Adrenal gland (tissue), 9 donors: ENCODE measurements at regions not wholly inside any gene's neighbourhood (a gene's known extent, or its start where the extent isn't known, plus 50 kb on each side); places are given as distances from the start of the nearest gene placed in this dataset.
"Not testable (repeated sequence)": the region's sequence is repeated elsewhere in the genome, so short reads cannot be mapped to it uniquely, and the experiment has no call there.

Experiments used
- DNase-seq, 7 donors: peaks; one replicate each; pipeline ENCODE4 v3.0.0-alpha.2; 2019 to 2020
- H3K27ac ChIP-seq, 5 donors: fragments of 200-600 bp; sonication (generic) in 4 of 5; 1 replicate in 3 of 5; 2 replicates in 2 of 5; pipeline versions ENCODE4 v1.5.1 to v1.8.0; 2016 to 2020; ENCODE audit warnings: mild to moderate bottlenecking in 1 of 5
- H3K27me3 ChIP-seq: fragments of 200-600 bp; 2 replicates; pipeline ENCODE4 v1.8.0; 2021
- H3K36me3 ChIP-seq, 2 donors: fragments of 200-600 bp; replicated peaks in 1 of 2; 1 replicate in 1 of 2; 2 replicates in 1 of 2; pipeline versions ENCODE4 v1.5.1 to v1.8.0; 2018 to 2022
- H3K4me1 ChIP-seq, 2 donors: fragments of 200-600 bp; replicated peaks in 1 of 2; 1 replicate in 1 of 2; 2 replicates in 1 of 2; pipeline versions ENCODE4 v1.5.1 to v1.8.0; 2018 to 2021
- H3K4me3 ChIP-seq, 4 donors: fragments of 200-600 bp; sonication (generic) in 3 of 4; one replicate each; pipeline ENCODE4 v1.5.1; 2016 to 2018
- H3K9me3 ChIP-seq, 3 donors: fragments of 200-600 bp; sonication (generic) in 1 of 3; replicated peaks in 1 of 3; 1 replicate in 2 of 3; 2 replicates in 1 of 3; pipeline versions ENCODE4 v1.5.1 to v1.8.0; 2016 to 2021
- CTCF ChIP-seq, 6 experiments: fragments of 450-650 bp in 4 of 6; fragments of 200-600 bp in 2 of 6; sonication (generic) in 1 of 6; IDR thresholded peaks; 1 replicate in 5 of 6; 2 replicates in 1 of 6; pipeline versions ENCODE4 v1.5.1 to v1.8.0; 2016 to 2021; ENCODE audit warnings: antibody characterized with exemption in 6 of 6, mild to moderate bottlenecking in 2 of 6, moderate library complexity in 1 of 6
- POLR2A ChIP-seq, 2 donors: fragments of 450-650 bp; IDR thresholded peaks; one replicate each; pipeline ENCODE4 v1.6.1; 2017; ENCODE audit warnings: antibody characterized with exemption in 2 of 2, mild to moderate bottlenecking in 2 of 2, moderate library complexity in 1 of 2
- WGBS, 4 donors: extraction: QIAGEN DNeasy Blood & Tissue Kit in 2 of 4; methylation state at CpG; one replicate each; pipeline versions ENCODE4 v1.1.5 to v1.1.7; 2013 to 2017; 5-methylcytosine and 5-hydroxymethylcytosine counted together
- intact Hi-C, 2 donors: fragments of 100-400 bp; cut with DNase I; formaldehyde crosslinking; loops; one replicate each; pipeline versions ENCODE4 v1.14.1 to v1.15.0; 2022 to 2023
- donor health status: healthy with polysubstance abuse.
- donor health status: Bipolar disorder and iron deficiency.
- donor health status: DM: yes; HTN: yes; CAD: no.
- donor health status: DM: no; HTN: no; CAD: no.
- donor health status: DM: no; HTN: no; CAD: no.

GRCh38 chr6:48986845-48987244 lies 476.2 kb downstream of the MMUT start:
- Histone ChIP-seq H3K27ac (no peak overlapping the region), H3K4me1 (no peaks in the 10 kb centered on the region), H3K36me3 (no peaks in the 10 kb centered on the region), H3K9me3 (no peaks in the 10 kb centered on the region), H3K27me3 (no peaks in the 10 kb centered on the region), H3K4me3 (no peak overlapping the region)
- WGBS, 4 donors = 85 to 94% (median 86%) methylated on average over 3 to 4 of the region's 4 CpGs
- intact Hi-C loops = no loop called here
- no peak for DNase-seq
- no peak for TF ChIP-seq POLR2A (IDR thresholded peaks at IDR 0.05)
- no peak for TF ChIP-seq CTCF (IDR thresholded peaks at IDR 0.05)

- Histone ChIP-seq H3K27ac (no peak overlapping the region), H3K9me3 (no peaks in the 10 kb centered on the region), H3K36me3 (no peaks in the 10 kb centered on the region), H3K27me3 (no peaks in the 10 kb centered on the region), H3K4me1 (no peaks in the 10 kb centered on the region), H3K4me3 (no peak overlapping the region)
- WGBS, 4 donors = 66 to 70% (median 70%) methylated on average over 2 of the region's 2 CpGs
- no peak for DNase-seq
- intact Hi-C loops = no loop called here
- TF ChIP-seq CTCF (IDR thresholded peaks at IDR 0.05) = no peak
- TF ChIP-seq POLR2A (IDR thresholded peaks at IDR 0.05) = no peak
Measured at GRCh38 chr6:48986105-48986504, 476.9 kb downstream of the MMUT start.

- WGBS, 4 donors = 67 to 80% (median 76%) methylated on average over 6 of the region's 6 CpGs
Measured at GRCh38 chr6:48985025-48985424, 478.0 kb downstream of the MMUT start.

GRCh38 chr6:48983968-48984367 lies 479.1 kb downstream of the MMUT start:
- H3K36me3 ChIP-seq, H3K9me3 ChIP-seq, H3K27me3 ChIP-seq, H3K27ac ChIP-seq, intact Hi-C loops, H3K4me1 ChIP-seq, DNase-seq, H3K4me3 ChIP-seq: not testable (repeated sequence)
- whole genome bisulfite sequencing, 4 donors = 91 to 95% (median 93%) methylated on average over 5 to 20 of the region's 20 CpGs

More at GRCh38 chr6:48985025-48985424, 478.0 kb downstream of the MMUT start:
- H3K4me3 ChIP-seq = no peak overlapping the region
- no peaks in the 10 kb centered on the region for H3K9me3 ChIP-seq
- TF ChIP-seq CTCF (IDR thresholded peaks at IDR 0.05) = no peak
- no peak for TF ChIP-seq POLR2A (IDR thresholded peaks at IDR 0.05)
- H3K4me1 ChIP-seq = no peaks in the 10 kb centered on the region
- DNase-seq = no peak
- intact Hi-C loops = no loop called here
- H3K27ac ChIP-seq = no peak overlapping the region
- H3K36me3 ChIP-seq = no peaks in the 10 kb centered on the region
- no peaks in the 10 kb centered on the region for H3K27me3 ChIP-seq

- Histone ChIP-seq H3K9me3 (no peaks in the 10 kb centered on the region), H3K27me3 (no peaks in the 10 kb centered on the region), H3K36me3 (no peaks in the 10 kb centered on the region), H3K4me1 (no peaks in the 10 kb centered on the region), H3K27ac (no peak overlapping the region), H3K4me3 (no peak overlapping the region)
- TF ChIP-seq CTCF (IDR thresholded peaks at IDR 0.05) (no peak), POLR2A (IDR thresholded peaks at IDR 0.05) (no peak)
- WGBS, 4 donors = 86 to 93% (median 91%) methylated on average over 11 to 17 of the region's 17 CpGs
- no peak for DNase-seq
- intact Hi-C loops = no loop called here
Measured at GRCh38 chr6:48983377-48983776, 479.7 kb downstream of the MMUT start.
